ENCODE measurements at regions not wholly inside any gene's neighbourhood (a gene's known extent, or its start where the extent isn't known, plus 50 kb on each side); places are given as distances from the start of the nearest gene placed in this dataset.

DNA sequence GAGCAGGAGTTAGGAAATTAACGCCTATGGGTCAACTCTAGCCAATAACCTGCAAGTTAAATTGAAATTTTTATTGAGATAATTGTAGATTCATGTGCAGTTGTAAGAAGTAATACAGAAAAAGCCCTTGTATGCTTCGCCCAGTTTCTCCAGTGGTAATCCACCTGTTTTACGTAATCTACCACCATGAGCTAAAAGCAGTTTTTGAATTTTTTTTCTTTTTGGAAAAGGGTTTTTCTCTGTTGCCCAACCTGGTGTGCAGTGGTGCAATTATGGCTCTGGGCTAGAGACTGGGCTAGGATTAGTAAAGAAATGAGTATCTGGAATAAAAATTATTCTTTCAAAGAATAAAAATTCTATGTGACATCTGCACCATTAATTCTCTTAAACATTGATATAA is 116.2 kb downstream of the ZFP64 start:
- TF ChIP-seq, protein P1, sequence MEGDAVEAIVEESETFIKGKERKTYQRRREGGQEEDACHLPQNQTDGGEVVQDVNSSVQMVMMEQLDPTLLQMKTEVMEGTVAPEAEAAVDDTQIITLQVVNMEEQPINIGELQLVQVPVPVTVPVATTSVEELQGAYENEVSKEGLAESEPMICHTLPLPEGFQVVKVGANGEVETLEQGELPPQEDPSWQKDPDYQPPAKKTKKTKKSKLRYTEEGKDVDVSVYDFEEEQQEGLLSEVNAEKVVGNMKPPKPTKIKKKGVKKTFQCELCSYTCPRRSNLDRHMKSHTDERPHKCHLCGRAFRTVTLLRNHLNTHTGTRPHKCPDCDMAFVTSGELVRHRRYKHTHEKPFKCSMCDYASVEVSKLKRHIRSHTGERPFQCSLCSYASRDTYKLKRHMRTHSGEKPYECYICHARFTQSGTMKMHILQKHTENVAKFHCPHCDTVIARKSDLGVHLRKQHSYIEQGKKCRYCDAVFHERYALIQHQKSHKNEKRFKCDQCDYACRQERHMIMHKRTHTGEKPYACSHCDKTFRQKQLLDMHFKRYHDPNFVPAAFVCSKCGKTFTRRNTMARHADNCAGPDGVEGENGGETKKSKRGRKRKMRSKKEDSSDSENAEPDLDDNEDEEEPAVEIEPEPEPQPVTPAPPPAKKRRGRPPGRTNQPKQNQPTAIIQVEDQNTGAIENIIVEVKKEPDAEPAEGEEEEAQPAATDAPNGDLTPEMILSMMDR (IDR thresholded peaks at IDR 0.05), result no peak
- TF ChIP-seq POLR2A (IDR thresholded peaks at IDR 0.05), result no peak

Measured in lower leg skin (tissue), 3 donors.